ENCODE measurements at regions not wholly inside any gene's neighbourhood (a gene's known extent, or its start where the extent isn't known, plus 50 kb on each side); places are given as distances from the start of the nearest gene placed in this dataset.
"Not testable (repeated sequence)": the region's sequence is repeated elsewhere in the genome, so short reads cannot be mapped to it uniquely, and the experiment has no call there.

- DNase-seq = no peak
Measured at GRCh38 chr12:89787763-89788162, 79.1 kb upstream of the ATP2B1 start.

GRCh38 chr12:89786177-89786810 is 77.7 kb upstream of the ATP2B1 start:
- no peak for DNase-seq

GRCh38 chr12:89783359-89784060 is 74.9 kb upstream of the ATP2B1 start:
- DNase-seq = no peak

GRCh38 chr12:89782807-89783206 is 74.2 kb upstream of the ATP2B1 start:
- DNase-seq = no peak

GRCh38 chr12:89781946-89782550 is 73.4 kb upstream of the ATP2B1 start:
- DNase-seq = no peak

GRCh38 chr12:89781156-89781555 is 72.5 kb upstream of the ATP2B1 start:
- no peak for DNase-seq

- DNase-seq = no peak
Measured at GRCh38 chr12:89779090-89779489, 70.5 kb upstream of the ATP2B1 start.

GRCh38 chr12:89777733-89778379 is 69.2 kb upstream of the ATP2B1 start:
- DNase-seq = no peak

- DNase-seq = no peak
Measured at GRCh38 chr12:89775986-89776365, 67.3 kb upstream of the ATP2B1 start.

GRCh38 chr12:89775063-89775985 is 66.7 kb upstream of the ATP2B1 start:
- no peak for DNase-seq

- DNase-seq = no peak
Measured at GRCh38 chr12:89774645-89775044, 66.0 kb upstream of the ATP2B1 start.

GRCh38 chr12:89770391-89770790 is 61.8 kb upstream of the ATP2B1 start:
- no peak for DNase-seq

- no peak for DNase-seq
Measured at GRCh38 chr12:89769483-89769818, 60.8 kb upstream of the ATP2B1 start.

- DNase-seq = no peak
Measured at GRCh38 chr12:89768586-89769482, 60.2 kb upstream of the ATP2B1 start.

GRCh38 chr12:89765959-89766824 is 57.6 kb upstream of the ATP2B1 start:
- DNase-seq = no peak

GRCh38 chr12:89764164-89764563 is 55.5 kb upstream of the ATP2B1 start:
- DNase-seq = not testable (repeated sequence)

GRCh38 chr12:89762498-89763170 is 54.0 kb upstream of the ATP2B1 start:
- no peak for DNase-seq

GRCh38 chr12:89760783-89761182 is 52.1 kb upstream of the ATP2B1 start:
- DNase-seq = no peak
